IPS DF 6.9 (cell line): ENCODE measurements at regions not wholly inside any gene's neighbourhood (a gene's known extent, or its start where the extent isn't known, plus 50 kb on each side); places are given as distances from the start of the nearest gene placed in this dataset.

ENCODE experiments used
- DNase-seq: peaks from one replicate; pipeline ENCODE4 v3.0.0-alpha.2; 2013; ENCODE audit warnings: low read depth, low spot score
- H3K27ac ChIP-seq: one replicate; pipeline ENCODE4 v1.5.1; 2013; ENCODE audit warnings: low read length, control low read depth
- H3K27me3 ChIP-seq: 2 replicates; pipeline ENCODE4 v1.6.1; 2013; ENCODE audit warnings: mild to moderate bottlenecking, low read length; ENCODE audit not compliant: control insufficient read depth, insufficient read depth
- H3K36me3 ChIP-seq: 2 replicates; pipeline ENCODE4 v1.6.1; 2013; ENCODE audit warnings: low read length; ENCODE audit not compliant: control insufficient read depth, insufficient read depth
- H3K4me1 ChIP-seq: 2 replicates; pipeline ENCODE4 v1.6.1; 2013; ENCODE audit warnings: low read length; ENCODE audit not compliant: control insufficient read depth, insufficient read depth
- H3K4me3 ChIP-seq: 2 replicates; pipeline ENCODE4 v1.5.1; 2013; ENCODE audit warnings: mild to moderate bottlenecking, low read length
- H3K9me3 ChIP-seq: 2 replicates; pipeline ENCODE4 v1.6.1; 2013; ENCODE audit warnings: low read length, inconsistent platforms; ENCODE audit not compliant: control insufficient read depth, insufficient read depth
- WGBS: extraction: QIAGEN DNeasy Blood & Tissue Kit; methylation state at CpG from one replicate; pipeline ENCODE4 v1.1.7; 2013; ENCODE audit warnings: mixed read lengths, missing lambda C conversion rate; ENCODE audit not compliant: insufficient read length, insufficient coverage; 5-methylcytosine and 5-hydroxymethylcytosine counted together

GRCh38 chr4:17325098-17325497 is 186.8 kb downstream of the QDPR start:
- no CpG with 5 or more reads among the region's 2 CpGs for WGBS
- Histone ChIP-seq H3K4me1 (no peaks in the 10 kb centered on the region), H3K27ac (no peak overlapping the region), H3K27me3 (no peaks in the 10 kb centered on the region), H3K9me3 (no peaks in the 10 kb centered on the region), H3K4me3 (no peak overlapping the region), H3K36me3 (no peaks in the 10 kb centered on the region)
- no peak for DNase-seq

DNA sequence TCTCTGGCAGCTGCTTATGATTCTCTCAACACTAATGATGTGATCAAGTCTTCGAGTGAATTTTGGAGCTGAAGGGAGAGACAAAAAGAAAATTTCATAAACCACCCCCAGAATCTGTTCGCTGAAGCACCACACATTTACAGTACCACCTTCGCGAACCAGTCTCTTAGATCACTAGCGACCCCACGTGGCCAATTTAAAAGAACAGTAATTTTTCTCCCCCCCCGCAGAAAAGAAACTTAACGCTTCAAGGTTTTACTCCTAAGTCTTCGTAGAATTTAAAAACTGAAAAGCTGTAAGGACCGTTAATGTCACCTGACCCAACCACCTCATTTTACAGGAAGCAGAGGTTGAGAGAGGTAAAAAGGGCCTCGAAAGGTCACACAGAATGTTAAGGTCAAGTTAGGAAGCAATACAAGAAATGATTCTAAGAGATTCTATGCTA is 187.5 kb downstream of the QDPR start:
- H3K4me3 ChIP-seq = no peak overlapping the region
- H3K27ac ChIP-seq = no peak overlapping the region
- peak; percentile 18 for DNase-seq
- no peaks in the 10 kb centered on the region for H3K27me3 ChIP-seq
- WGBS = no CpG with 5 or more reads among the region's 11 CpGs
- no peaks in the 10 kb centered on the region for H3K4me1 ChIP-seq
- no peaks in the 10 kb centered on the region for H3K36me3 ChIP-seq
- H3K9me3 ChIP-seq = no peaks in the 10 kb centered on the region

GRCh38 chr4:17323554-17324385 is 188.1 kb downstream of the QDPR start:
- H3K4me3 ChIP-seq = no peak overlapping the region
- no CpG with 5 or more reads among the region's 10 CpGs for WGBS
- H3K9me3 ChIP-seq = no peaks in the 10 kb centered on the region
- no peaks in the 10 kb centered on the region for H3K4me1 ChIP-seq
- no peaks in the 10 kb centered on the region for H3K27me3 ChIP-seq
- DNase-seq = no peak
- no peaks in the 10 kb centered on the region for H3K36me3 ChIP-seq
- H3K27ac ChIP-seq = no peak overlapping the region

DNA sequence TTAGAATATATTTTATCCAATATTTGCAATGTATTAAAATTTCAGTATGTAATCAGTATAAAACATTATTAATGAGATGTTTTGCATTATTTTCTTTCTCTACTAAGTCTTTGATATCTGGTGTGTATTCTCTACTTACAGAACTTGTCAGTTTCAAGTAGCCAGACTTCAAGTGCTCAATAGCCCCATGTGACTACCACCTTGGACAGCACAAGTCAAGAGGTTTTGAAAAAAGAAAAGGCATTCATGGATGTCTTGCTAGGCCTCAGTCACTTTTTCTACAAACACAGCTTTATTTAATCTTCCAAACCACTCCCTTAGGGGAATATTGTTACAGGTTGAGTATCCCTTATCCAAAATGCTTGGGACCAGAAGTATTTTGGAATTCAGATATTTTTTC is 189.4 kb downstream of the QDPR start:
- Histone ChIP-seq H3K27ac (no peak overlapping the region), H3K4me3 (no peak overlapping the region), H3K4me1 (no peaks in the 10 kb centered on the region), H3K9me3 (no peaks in the 10 kb centered on the region), H3K36me3 (no peaks in the 10 kb centered on the region), H3K27me3 (no peaks in the 10 kb centered on the region)
- no peak for DNase-seq

DNA sequence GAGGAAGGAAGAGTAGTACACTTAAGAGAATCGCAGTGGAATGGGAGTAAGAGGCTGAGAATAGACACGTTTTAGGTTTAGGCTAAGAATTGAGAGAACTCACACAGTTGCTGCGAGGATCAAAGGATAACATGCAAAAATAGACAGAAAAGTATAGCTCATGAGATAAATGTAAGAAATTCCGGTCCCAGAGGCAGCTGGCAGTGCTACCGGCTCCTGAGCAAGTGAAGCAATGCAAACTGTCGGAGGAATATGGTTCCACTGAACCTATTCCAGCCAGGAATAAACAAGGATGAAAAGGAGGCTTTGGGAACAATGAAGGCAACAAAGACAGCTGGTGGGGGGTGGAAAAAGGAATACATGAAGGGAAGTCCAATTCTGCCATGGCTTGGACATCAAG is 191.8 kb downstream of the QDPR start:
- H3K9me3 ChIP-seq = no peaks in the 10 kb centered on the region
- no CpG with 5 or more reads among the region's 6 CpGs for WGBS
- H3K27me3 ChIP-seq = no peaks in the 10 kb centered on the region
- DNase-seq = no peak
- H3K27ac ChIP-seq = no peak overlapping the region
- no peak overlapping the region for H3K4me3 ChIP-seq
- H3K36me3 ChIP-seq = no peaks in the 10 kb centered on the region
- H3K4me1 ChIP-seq = no peaks in the 10 kb centered on the region

DNA sequence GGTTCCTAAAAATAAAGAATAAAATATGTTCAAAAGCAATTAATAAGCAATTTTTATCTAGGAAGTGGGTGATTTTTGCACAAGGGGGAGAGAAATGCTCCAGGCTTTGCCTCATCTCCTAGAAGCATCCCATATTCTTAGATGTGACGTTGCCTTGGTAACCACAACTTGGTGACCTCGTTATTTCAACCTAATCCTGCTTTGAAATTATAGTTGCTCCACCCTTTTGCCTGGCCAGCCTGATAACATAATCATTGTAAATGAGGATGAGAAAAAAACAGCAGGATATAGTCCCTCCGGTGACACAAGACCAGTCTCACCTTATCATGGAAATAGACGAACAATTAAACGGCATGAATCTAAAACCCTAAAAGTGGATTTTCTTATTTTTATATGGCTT is 194.4 kb downstream of the QDPR start:
- H3K4me3 ChIP-seq = no peak overlapping the region
- no CpG with 5 or more reads among the region's 5 CpGs for WGBS
- H3K9me3 ChIP-seq = no peaks in the 10 kb centered on the region
- H3K4me1 ChIP-seq = no peaks in the 10 kb centered on the region
- no peak overlapping the region for H3K27ac ChIP-seq
- H3K36me3 ChIP-seq = no peaks in the 10 kb centered on the region
- DNase-seq = no peak
- H3K27me3 ChIP-seq = no peaks in the 10 kb centered on the region

GRCh38 chr4:17316566-17316965 is 195.3 kb downstream of the QDPR start:
- Histone ChIP-seq H3K9me3 (no peaks in the 10 kb centered on the region), H3K36me3 (no peaks in the 10 kb centered on the region), H3K27me3 (no peaks in the 10 kb centered on the region), H3K27ac (no peak overlapping the region), H3K4me3 (no peak overlapping the region), H3K4me1 (no peaks in the 10 kb centered on the region)
- no peak for DNase-seq
- WGBS = no CpG with 5 or more reads among the region's 1 CpG

- H3K36me3 ChIP-seq = no peaks in the 10 kb centered on the region
- H3K27ac ChIP-seq = no peak overlapping the region
- H3K9me3 ChIP-seq = no peaks in the 10 kb centered on the region
- no peaks in the 10 kb centered on the region for H3K27me3 ChIP-seq
- no peak for DNase-seq
- H3K4me3 ChIP-seq = no peak overlapping the region
- H3K4me1 ChIP-seq = no peaks in the 10 kb centered on the region
Observed at GRCh38 chr4:17315459-17315858, 196.4 kb downstream of the QDPR start.

DNA sequence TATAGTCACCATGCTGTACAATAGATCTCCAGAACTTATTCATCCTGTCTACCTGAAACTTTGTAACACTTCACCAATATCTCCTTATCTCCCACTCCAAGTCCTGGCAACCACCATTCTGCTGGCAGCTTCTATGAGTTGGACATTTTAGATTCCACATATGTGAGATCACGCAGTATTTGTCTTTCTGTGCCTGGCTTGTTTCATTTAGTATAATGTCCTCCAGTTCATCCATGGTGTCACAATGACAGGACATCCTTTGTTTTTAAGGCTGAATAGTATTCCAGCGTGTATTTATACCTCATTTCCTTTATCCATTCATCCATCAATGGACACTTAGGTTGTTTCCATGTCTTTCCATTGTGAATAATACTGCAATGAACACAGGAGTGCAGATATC is 198.7 kb downstream of the QDPR start:
- Histone ChIP-seq H3K4me1 (no peaks in the 10 kb centered on the region), H3K4me3 (no peak overlapping the region), H3K27me3 (no peaks in the 10 kb centered on the region), H3K36me3 (no peaks in the 10 kb centered on the region), H3K27ac (no peak overlapping the region), H3K9me3 (no peaks in the 10 kb centered on the region)
- no peak for DNase-seq
- WGBS = no CpG with 5 or more reads among the region's 2 CpGs

GRCh38 chr4:17310269-17310652 is 201.6 kb downstream of the QDPR start:
- no peak for DNase-seq
- no CpG with 5 or more reads among the region's 1 CpG for WGBS
- Histone ChIP-seq H3K4me1 (no peaks in the 10 kb centered on the region), H3K27ac (no peak overlapping the region), H3K4me3 (no peak overlapping the region), H3K9me3 (no peaks in the 10 kb centered on the region), H3K36me3 (no peaks in the 10 kb centered on the region), H3K27me3 (no peaks in the 10 kb centered on the region)

GRCh38 chr4:17309567-17310268 is 202.2 kb downstream of the QDPR start:
- no CpG with 5 or more reads among the region's 1 CpG for WGBS

More at GRCh38 chr4:17309567-17310268, 202.2 kb downstream of the QDPR start:
- no peak for DNase-seq
- Histone ChIP-seq H3K36me3 (no peaks in the 10 kb centered on the region), H3K4me1 (no peaks in the 10 kb centered on the region), H3K9me3 (no peaks in the 10 kb centered on the region), H3K27me3 (no peaks in the 10 kb centered on the region), H3K4me3 (no peak overlapping the region), H3K27ac (no peak overlapping the region)
